Erythroblast (primary cell): ENCODE measurements at regions not wholly inside any gene's neighbourhood (a gene's known extent, or its start where the extent isn't known, plus 50 kb on each side); places are given as distances from the start of the nearest gene placed in this dataset.

Source experiments
- DNase-seq, 2 experiments: peaks; one replicate each; lab custom pipeline; 2025; lab: John Stamatoyannopoulos, UW
- GATA1 ChIP-seq: IDR thresholded peaks from 2 replicates; pipeline ENCODE4 v1.6.1; 2011; ENCODE audit warnings: low read depth, mild to moderate bottlenecking, control low read depth, low read length, moderate library complexity
- POLR2A ChIP-seq: IDR thresholded peaks from 2 replicates; pipeline ENCODE4 v1.6.1; 2011; ENCODE audit warnings: mild to moderate bottlenecking, low read length

DNA sequence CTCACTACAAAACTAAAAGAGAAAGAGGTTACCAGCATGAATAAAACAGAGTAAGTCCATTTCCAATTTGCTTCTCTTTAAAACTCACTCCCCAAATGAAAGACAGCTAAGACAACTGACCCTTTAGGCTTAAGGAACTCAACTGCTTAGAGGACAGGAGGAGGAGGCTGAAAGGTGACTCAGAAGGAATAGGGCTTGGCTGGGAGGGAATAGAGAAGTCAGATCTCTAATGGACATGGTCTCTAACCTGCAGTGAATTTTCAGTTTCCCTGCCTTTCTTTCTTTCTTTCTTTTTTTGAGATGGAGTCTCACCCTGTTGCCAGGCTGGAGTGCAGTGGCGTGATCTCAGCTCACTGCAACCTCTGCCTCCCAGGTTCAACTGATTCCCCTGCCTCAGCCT lies 261.8 kb upstream of the CLINT1 start:
- DNase-seq, result no peak
- no peak for TF ChIP-seq GATA1
- no peak for TF ChIP-seq POLR2A

DNA sequence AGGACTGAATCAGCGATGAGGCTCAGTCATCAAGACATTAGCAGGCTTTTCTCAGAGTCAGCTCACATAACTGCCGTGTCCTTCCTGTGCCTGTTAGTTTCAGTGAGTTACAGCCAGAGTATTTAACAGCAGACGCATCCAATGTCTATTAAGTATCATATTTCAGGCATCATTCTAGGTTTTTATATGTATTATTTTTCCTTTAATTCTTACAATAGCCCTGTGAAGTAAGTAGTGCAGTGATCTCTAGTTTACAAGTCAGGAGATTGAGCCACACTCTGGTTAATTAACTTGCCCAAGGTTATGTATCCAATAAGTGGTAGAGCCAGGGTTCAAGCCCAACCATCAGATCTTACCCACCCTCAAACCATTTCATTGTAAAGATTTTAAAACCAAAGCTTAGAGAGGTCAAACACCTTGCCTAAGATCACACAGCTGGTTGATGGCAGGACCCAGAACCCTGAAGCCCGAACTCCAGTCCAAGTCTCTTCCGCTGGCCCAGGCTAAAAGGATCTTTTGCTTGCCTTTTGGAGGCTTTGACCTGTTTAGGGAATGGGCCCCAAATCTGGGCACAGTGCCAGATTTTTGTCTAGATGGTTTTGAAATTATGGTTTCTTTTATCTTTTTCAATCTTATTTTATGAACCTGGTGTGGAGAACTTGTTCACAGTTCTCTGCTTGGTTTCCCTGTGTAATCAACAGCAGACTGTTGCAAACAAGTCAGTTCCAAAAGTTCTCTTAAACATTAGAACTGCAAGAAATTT lies 261.2 kb upstream of the CLINT1 start:
- no peak for DNase-seq

DNA sequence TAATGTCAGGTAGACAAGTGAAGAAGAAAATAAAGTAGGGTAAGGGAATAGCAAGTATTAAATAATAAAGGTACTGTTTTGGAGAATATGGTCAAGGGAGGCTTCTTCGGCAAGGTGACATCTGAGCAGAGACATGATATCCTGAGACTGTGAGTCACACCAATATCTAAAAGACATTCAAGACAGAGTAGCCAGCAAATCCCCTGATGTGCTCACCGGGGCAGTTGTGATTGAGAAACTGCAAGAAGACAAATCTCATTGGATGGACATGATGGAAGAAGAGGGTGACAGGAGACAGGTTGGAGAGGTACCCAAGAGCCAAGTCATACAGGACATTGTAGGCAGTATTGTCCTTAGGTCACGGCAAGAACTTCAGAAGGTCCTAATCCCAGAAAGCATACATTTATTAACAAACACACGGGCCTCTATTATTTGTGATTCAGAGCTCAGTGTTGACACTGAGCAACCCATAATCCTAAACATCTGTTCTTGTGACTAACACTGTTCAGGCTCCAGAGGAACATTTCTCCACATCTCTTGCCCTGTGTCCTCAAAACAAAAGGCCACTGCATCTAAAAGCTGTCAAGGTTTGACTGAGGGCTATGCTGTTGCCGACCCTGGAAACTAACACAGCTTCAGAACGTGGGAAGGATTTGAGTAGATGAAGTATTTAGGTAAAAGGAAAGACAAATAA lies 258.7 kb upstream of the CLINT1 start:
- no peak for DNase-seq
- TF ChIP-seq POLR2A, result no peak
- TF ChIP-seq GATA1, result no peak

More for the DNA sequence above, 261.2 kb upstream of the CLINT1 start:
- TF ChIP-seq GATA1 (no peak), POLR2A (no peak)

DNA sequence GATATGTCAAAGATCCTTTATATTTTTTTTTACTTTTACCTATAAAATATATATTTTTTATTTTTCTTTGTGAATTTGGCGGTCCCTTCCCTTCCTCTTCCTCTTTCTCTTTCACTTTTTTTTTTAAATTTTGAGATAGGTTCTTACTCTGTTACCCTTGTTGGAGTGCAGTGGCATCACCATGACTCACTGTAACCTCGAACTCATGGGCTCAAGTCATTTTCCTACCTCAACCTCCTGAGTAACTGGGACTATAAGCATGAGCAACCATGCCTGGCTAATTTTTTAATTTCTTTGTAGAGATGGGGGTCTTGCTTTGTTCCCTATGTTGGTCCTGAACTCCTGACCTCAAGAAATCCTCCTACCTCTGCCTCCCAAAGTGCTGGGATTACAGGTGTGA lies 258.0 kb upstream of the CLINT1 start:
- DNase-seq, result no peak
- TF ChIP-seq POLR2A (no peak), GATA1 (no peak)

DNA sequence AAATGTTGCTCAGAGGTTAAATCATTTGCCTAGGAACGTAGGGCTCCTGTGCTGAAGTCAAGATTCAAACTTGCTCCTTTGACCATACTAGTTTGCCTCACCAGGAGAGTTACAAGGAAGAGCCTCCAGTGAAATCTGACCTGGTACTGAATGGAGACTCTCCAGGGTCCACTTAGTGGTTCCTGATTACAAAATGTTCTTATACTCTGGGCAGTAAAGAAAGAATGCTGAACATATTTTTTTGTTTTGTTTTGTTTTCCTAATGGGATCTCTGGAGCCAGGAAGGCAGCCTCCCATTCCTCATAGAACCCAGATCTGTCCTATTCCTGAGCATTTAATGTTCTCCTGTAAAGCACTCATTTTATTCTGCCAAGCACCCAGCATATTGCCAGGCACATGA lies 256.5 kb upstream of the CLINT1 start:
- DNase-seq, result no peak
- TF ChIP-seq POLR2A, result no peak
- no peak for TF ChIP-seq GATA1

DNA sequence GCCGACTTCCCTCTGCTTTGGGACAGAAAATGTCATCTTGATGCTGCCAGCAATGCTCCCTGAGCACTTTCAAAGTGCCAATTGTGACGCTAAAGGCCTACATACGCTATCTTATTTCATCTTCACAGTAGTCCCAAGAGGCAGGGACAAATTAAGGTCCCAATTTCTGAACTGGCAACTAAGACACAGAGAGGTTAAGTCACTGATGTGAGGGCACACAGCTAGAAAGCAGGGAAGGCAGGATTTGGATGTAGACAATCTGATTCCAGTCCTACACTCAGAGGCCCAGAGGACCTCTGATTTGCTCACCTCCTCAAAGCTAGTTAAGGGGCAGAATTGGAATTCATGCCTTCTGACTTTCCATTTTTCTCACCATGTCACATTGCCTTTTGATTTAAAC lies 249.2 kb upstream of the CLINT1 start:
- TF ChIP-seq POLR2A (no peak), GATA1 (no peak)
- no peak for DNase-seq

DNA sequence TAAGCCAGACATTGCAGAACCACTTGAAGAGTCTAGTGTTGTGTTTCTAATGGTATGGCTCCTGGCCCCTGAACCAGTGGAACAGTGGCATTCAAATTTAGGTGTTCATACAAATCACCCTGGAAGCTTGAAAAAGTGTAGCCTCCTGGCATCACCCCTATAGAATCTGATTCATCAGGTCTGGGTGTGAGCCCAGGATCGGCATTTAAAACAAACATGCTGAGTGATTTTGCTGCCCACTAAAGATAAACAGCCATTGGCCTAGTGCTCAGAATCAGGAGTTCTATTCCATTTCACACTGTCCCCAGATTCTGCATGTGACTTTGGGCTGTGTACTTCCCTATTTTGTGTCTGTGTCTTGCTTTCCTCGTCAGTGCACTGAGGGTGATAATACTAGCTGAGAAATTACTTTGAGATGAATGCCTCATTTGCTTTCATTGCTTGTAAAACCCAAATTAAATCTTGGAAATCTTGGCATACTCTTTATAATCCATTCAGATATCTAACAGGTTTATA lies 241.5 kb upstream of the CLINT1 start:
- no peak for TF ChIP-seq GATA1
- TF ChIP-seq POLR2A, result no peak
- DNase-seq, result no peak

DNA sequence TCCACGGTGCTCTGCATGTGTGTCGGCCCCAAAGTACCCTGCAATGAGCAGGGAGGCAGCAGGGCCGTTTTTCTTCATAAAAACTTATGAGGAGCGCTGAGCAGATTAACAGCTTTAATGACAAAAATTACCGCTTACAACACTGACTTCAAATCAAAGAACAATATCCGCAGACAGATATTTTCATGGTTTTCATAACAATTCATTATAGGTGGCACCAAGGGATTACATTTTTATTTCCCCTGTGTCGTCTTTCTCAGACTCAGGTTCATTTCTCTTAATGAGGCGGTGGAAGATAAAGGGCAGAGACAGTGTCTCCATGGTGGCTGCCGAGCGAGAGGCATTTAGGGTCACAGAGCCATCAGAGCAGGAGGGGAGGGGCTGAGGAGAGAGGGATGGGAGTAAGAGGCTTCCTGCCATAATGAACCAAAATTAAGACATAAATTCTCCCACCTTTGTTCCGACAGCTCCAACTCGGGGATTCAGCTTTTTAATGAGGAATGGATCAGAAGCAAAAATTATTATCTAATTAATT lies 240.7 kb upstream of the CLINT1 start:
- TF ChIP-seq POLR2A (no peak), GATA1 (no peak)
- no peak for DNase-seq

DNA sequence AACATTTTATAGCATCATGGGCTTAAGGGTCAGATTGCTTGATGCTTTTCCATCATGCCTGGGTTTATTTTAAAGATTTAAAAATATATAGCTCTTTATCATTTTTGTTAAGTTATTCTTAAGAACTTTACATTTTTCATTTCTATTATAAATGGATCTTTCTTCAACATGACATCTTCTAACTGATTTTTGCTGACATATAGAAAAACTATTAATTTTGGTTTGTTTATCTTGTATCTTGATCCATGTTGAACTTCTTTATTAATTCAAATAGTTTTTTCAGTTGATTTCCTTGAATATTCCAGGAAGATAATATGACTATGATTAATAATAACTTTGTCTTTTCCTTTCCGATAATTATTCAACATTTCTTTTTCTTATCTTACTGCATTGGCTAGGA lies 237.9 kb upstream of the CLINT1 start:
- TF ChIP-seq POLR2A (no peak), GATA1 (no peak)
- no peak for DNase-seq

DNA sequence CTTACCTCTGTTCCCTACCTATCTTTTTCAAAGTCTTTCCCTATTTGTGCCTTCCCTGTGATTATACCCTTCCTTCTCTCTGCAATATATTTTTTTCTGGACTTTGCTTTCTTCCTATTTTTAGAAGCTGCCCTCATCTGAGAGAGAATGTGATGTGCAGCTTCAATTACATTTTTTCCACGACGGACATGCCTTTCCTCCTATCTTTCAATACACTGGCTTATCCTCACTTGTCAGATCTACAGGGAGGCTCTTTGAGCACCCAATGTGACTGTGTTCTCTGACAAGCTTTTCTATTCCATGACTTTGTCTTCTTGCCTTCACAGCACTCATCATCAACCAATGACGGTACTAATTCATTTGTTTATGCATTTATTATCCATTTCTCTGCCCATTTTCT lies 227.9 kb upstream of the CLINT1 start:
- TF ChIP-seq POLR2A (no peak), GATA1 (no peak)

DNA sequence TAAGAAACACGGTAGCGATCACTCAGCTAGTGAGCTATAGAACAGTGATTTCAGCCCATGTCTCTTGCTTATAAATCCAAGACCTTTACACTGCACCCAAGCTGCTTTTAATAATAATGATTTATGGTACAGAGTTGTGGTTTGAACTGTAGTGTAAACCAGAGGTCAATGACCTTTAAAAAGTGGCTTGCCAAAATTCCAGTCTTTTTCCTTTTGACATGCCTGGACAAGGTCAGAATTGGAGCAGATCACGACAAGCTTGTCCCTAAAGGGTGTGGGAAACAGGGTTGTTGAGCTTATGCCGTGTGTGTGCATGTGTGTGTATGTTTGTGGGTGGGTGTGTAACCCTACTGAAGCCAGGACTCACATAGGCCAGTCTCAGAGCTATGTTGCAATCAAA lies 225.3 kb upstream of the CLINT1 start:
- no peak for DNase-seq
- no peak for TF ChIP-seq GATA1
- no peak for TF ChIP-seq POLR2A

More for the DNA sequence above, 227.9 kb upstream of the CLINT1 start:
- DNase-seq, result no peak

DNA sequence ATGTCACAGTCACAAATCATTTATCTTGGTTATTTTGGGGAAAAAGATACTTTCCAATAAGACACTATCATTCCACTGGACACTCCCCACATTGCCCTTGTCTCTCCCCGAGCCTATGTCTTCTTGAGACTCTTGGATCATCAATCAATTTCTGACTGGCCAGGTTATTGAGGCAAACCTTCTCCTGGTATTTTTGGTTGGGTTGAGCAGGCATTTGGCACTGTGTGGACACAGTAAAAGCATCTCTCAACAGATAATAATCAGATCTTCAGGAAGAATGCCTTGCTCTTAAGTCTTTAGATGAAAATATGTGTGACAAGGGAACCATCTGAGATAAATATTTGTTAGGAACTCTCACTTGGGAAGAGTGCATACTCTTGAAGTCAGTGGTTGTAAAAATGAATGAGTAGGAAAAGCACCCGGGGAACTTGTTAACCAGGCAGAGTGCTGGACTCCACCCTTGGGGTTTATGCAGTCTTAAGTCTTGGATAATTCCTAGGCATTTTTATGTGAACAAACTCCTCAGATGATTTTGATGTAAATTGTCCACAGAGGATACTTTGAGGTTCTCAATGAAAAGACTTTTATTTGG lies 223.8 kb upstream of the CLINT1 start:
- no peak for DNase-seq
- no peak for TF ChIP-seq GATA1
- no peak for TF ChIP-seq POLR2A

DNA sequence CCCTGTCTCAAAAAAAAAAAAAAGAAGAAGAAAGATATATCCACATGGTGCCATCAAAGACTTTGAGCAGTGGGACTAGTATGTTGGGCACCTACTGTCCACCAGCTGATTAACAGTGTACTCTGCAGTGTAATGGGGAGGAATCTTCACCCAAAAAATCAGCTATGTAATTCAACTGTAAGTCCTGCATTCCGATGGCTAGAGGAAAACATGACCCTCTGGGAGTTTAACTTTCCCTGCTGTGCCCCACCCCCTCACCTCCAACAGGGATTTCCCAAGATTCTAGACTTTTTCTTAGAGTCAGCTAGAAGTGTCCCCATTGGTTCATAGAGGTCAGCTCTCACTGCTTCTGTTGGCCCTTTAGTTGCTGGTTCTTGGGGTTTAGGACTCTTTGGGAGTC lies 221.2 kb upstream of the CLINT1 start:
- no peak for TF ChIP-seq GATA1

DNA sequence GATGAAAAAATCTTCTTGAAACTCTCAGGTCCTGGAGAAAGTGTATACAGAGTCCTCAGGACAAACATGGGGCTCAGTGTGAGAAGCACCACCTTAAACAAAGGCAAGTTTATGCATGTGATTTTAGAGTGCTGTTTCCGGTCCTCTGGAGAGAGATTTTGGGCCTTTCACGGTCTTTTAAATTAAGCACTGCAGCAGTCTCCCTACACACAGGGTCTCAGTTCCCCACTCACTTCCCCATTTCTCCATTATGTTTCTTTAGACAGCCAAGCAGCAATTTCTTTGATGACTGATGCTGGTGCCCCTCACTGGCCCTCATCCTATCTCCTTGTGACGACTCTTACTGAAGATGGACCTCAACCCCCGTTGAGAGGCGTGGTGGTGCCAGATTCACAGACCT lies 220.2 kb upstream of the CLINT1 start:
- TF ChIP-seq POLR2A (no peak), GATA1 (no peak)
- DNase-seq, result no peak

More for the DNA sequence above, 221.2 kb upstream of the CLINT1 start:
- DNase-seq, result no peak
